OCI-LY7 (cell line): ENCODE measurements at regions not wholly inside any gene's neighbourhood (a gene's known extent, or its start where the extent isn't known, plus 50 kb on each side); places are given as distances from the start of the nearest gene placed in this dataset.
A peak's percentile ranks its signal among the peaks of the same experiment; 100 is the strongest.

Experiments used
- BruUV-seq: library from RNA; stranded (reverse); fragments of 400-500 nt; replicated peaks from 2 replicates; lab custom pipeline; 2021; lab: Mats Ljungman, UMichigan
- CTCF ChIA-PET: fragments of 300-600 bp; sonication (Branson Sonifier 250); formaldehyde crosslinking; loops from one replicate; lab custom pipeline; 2022; ENCODE audit warnings: antibody characterized with exemption; ENCODE audit not compliant: unreplicated experiment; lab: Charles Lee
- POLR2A ChIA-PET: fragments of 300-600 bp; sonication (Branson Sonifier 250); formaldehyde crosslinking; loops from one replicate; lab custom pipeline; 2022; ENCODE audit warnings: antibody characterized with exemption; lab: Charles Lee
- DNase-seq: peaks from one replicate; pipeline ENCODE4 v3.0.0-alpha.2; 2015; ENCODE audit warnings: low spot score
- H2AFZ ChIP-seq: fragments of 200-600 bp; sonication (generic), shearing (Covaris generic); 2 replicates; pipeline ENCODE4 v1.6.1; 2014; ENCODE audit warnings: mild to moderate bottlenecking, antibody characterized with exemption, low read length, moderate library complexity
- H3K27ac ChIP-seq: fragments of 200-600 bp; sonication (generic); 2 replicates; pipeline ENCODE4 v1.5.1; 2014; ENCODE audit warnings: mixed run types, low read depth, mild to moderate bottlenecking, moderate library complexity, low read length, inconsistent platforms; ENCODE audit not compliant: poor library complexity, severe bottlenecking
- H3K36me3 ChIP-seq: fragments of 200-600 bp; sonication (generic); 2 replicates; pipeline ENCODE4 v1.6.1; 2014; ENCODE audit warnings: mild to moderate bottlenecking, antibody characterized with exemption, low read length, moderate library complexity, mixed read lengths; ENCODE audit not compliant: insufficient read depth
- H3K4me1 ChIP-seq: fragments of 200-600 bp; sonication (generic); 2 replicates; pipeline ENCODE4 v1.5.1; 2014; ENCODE audit warnings: mild to moderate bottlenecking, low read length; ENCODE audit not compliant: insufficient read depth, poor library complexity, severe bottlenecking
- H3K4me2 ChIP-seq: fragments of 200-600 bp; sonication (generic); 2 replicates; pipeline ENCODE4 v1.6.1; 2014; ENCODE audit warnings: mild to moderate bottlenecking, low read length
- H3K4me3 ChIP-seq: fragments of 200-600 bp; sonication (generic); 2 replicates; pipeline ENCODE4 v1.5.1; 2014; ENCODE audit warnings: mild to moderate bottlenecking, low read depth, low read length; ENCODE audit not compliant: poor library complexity, severe bottlenecking
- H3K79me2 ChIP-seq: fragments of 200-600 bp; sonication (generic); 2 replicates; pipeline ENCODE4 v1.6.1; 2016; ENCODE audit warnings: low read depth, mild to moderate bottlenecking, low read length, moderate library complexity, mixed read lengths; ENCODE audit not compliant: insufficient read depth
- H3K9me2 ChIP-seq: fragments of 200-600 bp; sonication (generic); 2 replicates; pipeline ENCODE4 v1.6.1; 2016; ENCODE audit warnings: mild to moderate bottlenecking, low read length, mixed read lengths; ENCODE audit not compliant: insufficient read depth
- H3K9me3 ChIP-seq: fragments of 200-600 bp; sonication (generic); 2 replicates; pipeline ENCODE4 v1.6.1; 2014; ENCODE audit warnings: mild to moderate bottlenecking, mixed run types, low read length, mixed read lengths
- H4K20me1 ChIP-seq: fragments of 200-600 bp; sonication (generic); 2 replicates; pipeline ENCODE4 v1.6.1; 2014; ENCODE audit warnings: mild to moderate bottlenecking, antibody characterized with exemption, low read length, moderate library complexity, mixed read lengths; ENCODE audit not compliant: insufficient read depth
- EZH2phosphoT487 ChIP-seq: fragments of 200-600 bp; sonication (generic); IDR thresholded peaks from 2 replicates; pipeline ENCODE4 v1.6.1; 2018; ENCODE audit warnings: low read depth, borderline replicate concordance, mild to moderate bottlenecking, mixed run types, antibody characterized with exemption, low read length, moderate library complexity, mixed read lengths
- intact Hi-C: fragments of 100-400 bp; cut with micrococcal nuclease; formaldehyde crosslinking; loops from one replicate; pipeline ENCODE4 v1.10.0; 2022; ENCODE audit not compliant: unreplicated experiment
- TF ChIP-seq, protein P1 (sequence below): fragments of 200-600 bp; sonication (generic); conservative IDR thresholded peaks from 2 replicates; pipeline ENCODE4 v1.5.1; 2014; ENCODE audit warnings: mild to moderate bottlenecking, antibody characterized with exemption, low read length, moderate library complexity, mixed read lengths

- Histone ChIP-seq H3K79me2 (no peaks in the 10 kb centered on the region), H3K36me3 (no peaks in the 10 kb centered on the region), H3K4me2 (peak overlapping the region; percentile 87), H3K4me3 (peak overlapping the region; percentile 60), H4K20me1 (no peaks in the 10 kb centered on the region), H3K27ac (peak overlapping the region; percentile 100), H3K9me2 (no peaks in the 10 kb centered on the region), H3K9me3 (no peaks in the 10 kb centered on the region), H3K4me1 (peaks cover 58% of the 10 kb centered on the region), H2AFZ (peak overlapping the region; percentile 40; the same call in 1 of the 2 replicates)
- no TSS peak for BruUV-seq
- no peak for TF ChIP-seq EZH2phosphoT487
- TF ChIP-seq, protein P1, sequence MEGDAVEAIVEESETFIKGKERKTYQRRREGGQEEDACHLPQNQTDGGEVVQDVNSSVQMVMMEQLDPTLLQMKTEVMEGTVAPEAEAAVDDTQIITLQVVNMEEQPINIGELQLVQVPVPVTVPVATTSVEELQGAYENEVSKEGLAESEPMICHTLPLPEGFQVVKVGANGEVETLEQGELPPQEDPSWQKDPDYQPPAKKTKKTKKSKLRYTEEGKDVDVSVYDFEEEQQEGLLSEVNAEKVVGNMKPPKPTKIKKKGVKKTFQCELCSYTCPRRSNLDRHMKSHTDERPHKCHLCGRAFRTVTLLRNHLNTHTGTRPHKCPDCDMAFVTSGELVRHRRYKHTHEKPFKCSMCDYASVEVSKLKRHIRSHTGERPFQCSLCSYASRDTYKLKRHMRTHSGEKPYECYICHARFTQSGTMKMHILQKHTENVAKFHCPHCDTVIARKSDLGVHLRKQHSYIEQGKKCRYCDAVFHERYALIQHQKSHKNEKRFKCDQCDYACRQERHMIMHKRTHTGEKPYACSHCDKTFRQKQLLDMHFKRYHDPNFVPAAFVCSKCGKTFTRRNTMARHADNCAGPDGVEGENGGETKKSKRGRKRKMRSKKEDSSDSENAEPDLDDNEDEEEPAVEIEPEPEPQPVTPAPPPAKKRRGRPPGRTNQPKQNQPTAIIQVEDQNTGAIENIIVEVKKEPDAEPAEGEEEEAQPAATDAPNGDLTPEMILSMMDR, result no peak
- peak; percentile 80 for DNase-seq
- CTCF ChIA-PET, result no interaction called here
- intact Hi-C loops, result loop anchor here (10.0 kb wide), 1 partner anchor 1022 kb away; no protein-coding TSS in a partner anchor
- POLR2A ChIA-PET, result interaction anchor here (0.5 to 1.5 kb wide), 3 partner anchors 17 to 1360 kb away, joined by 3 to 6 read pairs (median 4); partner anchors contain the start of gene BCOR
Observed at GRCh38 chrX:40166582-40166981, 68.8 kb upstream of the BCOR start.

DNA sequence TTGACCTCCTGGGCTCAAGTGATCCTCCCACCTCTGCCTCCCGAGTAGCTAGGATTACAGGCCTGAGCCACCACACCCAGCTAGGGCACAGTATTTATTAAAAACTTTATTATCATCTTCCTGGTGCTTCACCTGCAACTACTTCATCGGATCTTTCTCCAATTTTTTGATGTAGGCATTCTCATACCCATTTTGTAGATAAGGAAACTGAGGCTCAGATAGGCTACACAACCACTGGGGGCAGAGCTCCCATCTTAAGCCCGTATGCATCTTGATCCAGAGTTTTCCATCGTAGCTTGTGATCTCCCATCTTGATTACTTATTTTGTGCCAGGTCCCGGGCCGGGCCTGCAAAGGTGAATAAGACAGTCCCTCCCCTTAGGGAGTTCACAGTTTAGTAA is 68.1 kb upstream of the BCOR start:
- H3K4me2 ChIP-seq, result peak overlapping the region; percentile 87
- H4K20me1 ChIP-seq, result no peaks in the 10 kb centered on the region
- H3K27ac ChIP-seq, result peak overlapping the region; percentile 100
- BruUV-seq, result no TSS peak
- no peak overlapping the region for H2AFZ ChIP-seq
- H3K79me2 ChIP-seq, result no peaks in the 10 kb centered on the region
- no peaks in the 10 kb centered on the region for H3K9me2 ChIP-seq
- ChIA-PET CTCF (interaction anchor here (0.6 kb wide), 1 partner anchor 17 kb away, joined by 3 read pairs; no protein-coding TSS in a partner anchor), POLR2A (interaction anchor here (1.0 to 1.5 kb wide), 2 partner anchors 16 to 68 kb away, joined by 3 to 4 read pairs; partner anchors contain the start of gene BCOR)
- no peaks in the 10 kb centered on the region for H3K36me3 ChIP-seq
- DNase-seq, result no peak
- H3K4me3 ChIP-seq, result no peak overlapping the region
- TF ChIP-seq, protein P1, result no peak; the same call in 1 of the 2 replicates
- H3K9me3 ChIP-seq, result no peaks in the 10 kb centered on the region
- intact Hi-C loops, result loop anchor here (10.0 kb wide), 1 partner anchor 1021 kb away; no protein-coding TSS in a partner anchor
- H3K4me1 ChIP-seq, result peaks cover 51% of the 10 kb centered on the region

GRCh38 chrX:40165206-40165605 is 67.4 kb upstream of the BCOR start:
- Histone ChIP-seq H3K9me3 (no peaks in the 10 kb centered on the region), H3K79me2 (no peaks in the 10 kb centered on the region), H3K36me3 (no peaks in the 10 kb centered on the region), H3K4me3 (no peak overlapping the region), H3K9me2 (no peaks in the 10 kb centered on the region), H3K4me1 (peaks cover 44% of the 10 kb centered on the region), H2AFZ (no peak overlapping the region), H3K4me2 (no peak overlapping the region), H3K27ac (no peak overlapping the region), H4K20me1 (no peaks in the 10 kb centered on the region)
- TF ChIP-seq EZH2phosphoT487, result no peak
- TF ChIP-seq, protein P1, result no peak
- no peak for DNase-seq
- no TSS peak for BruUV-seq
- ChIA-PET CTCF (interaction anchor here (0.6 kb wide), 1 partner anchor 16 kb away, joined by 3 read pairs; no protein-coding TSS in a partner anchor), POLR2A (interaction anchor here (0.7 to 0.8 kb wide), 2 partner anchors 39 to 67 kb away, joined by 3 to 7 read pairs; no protein-coding TSS in a partner anchor)
- intact Hi-C loops, result loop anchor here (10.0 kb wide), 1 partner anchor 1020 kb away; no protein-coding TSS in a partner anchor
